Suprapubic skin (tissue), 4 donors: ENCODE measurements at regions not wholly inside any gene's neighbourhood (a gene's known extent, or its start where the extent isn't known, plus 50 kb on each side); places are given as distances from the start of the nearest gene placed in this dataset.

Experiments
- CTCF ChIP-seq, 2 donors: fragments of 200-600 bp in 1 of 2; fragments of 450-650 bp in 1 of 2; sonication (generic) in 1 of 2; IDR thresholded peaks; one replicate each; pipeline ENCODE4 v1.5.1; 2016 to 2019; ENCODE audit warnings: antibody characterized with exemption in 2 of 2, mild to moderate bottlenecking in 1 of 2, moderate library complexity in 1 of 2
- EP300 ChIP-seq: sonication (generic); formaldehyde crosslinking; IDR thresholded peaks from one replicate; pipeline ENCODE4 v1.6.1; 2017; ENCODE audit warnings: antibody characterized with exemption
- POLR2A ChIP-seq, 2 donors: fragments of 450-650 bp; IDR thresholded peaks; one replicate each; pipeline ENCODE4 v1.6.1; 2017; ENCODE audit warnings: antibody characterized with exemption in 2 of 2, mild to moderate bottlenecking in 2 of 2, moderate library complexity in 2 of 2
- POLR2AphosphoS5 ChIP-seq, 3 donors: sonication (generic); formaldehyde crosslinking; IDR thresholded peaks; one replicate each; pipeline ENCODE4 v1.6.1; 2017; ENCODE audit warnings: antibody characterized with exemption in 3 of 3

- TF ChIP-seq CTCF (IDR thresholded peaks at IDR 0.05) (no peak), POLR2A (IDR thresholded peaks at IDR 0.05) (no peak), EP300 (no peak), POLR2AphosphoS5 (IDR thresholded peaks at IDR 0.05) (no peak)
Measured at GRCh38 chr5:68071736-68072135, 143.8 kb upstream of the PIK3R1 start.
